NCI-H446 treated with DMSO at 0.1 percent for 48 hours (cell line): ENCODE measurements at regions not wholly inside any gene's neighbourhood (a gene's known extent, or its start where the extent isn't known, plus 50 kb on each side); places are given as distances from the start of the nearest gene placed in this dataset.

ENCODE experiments used
- DNase-seq: peaks from one replicate; lab custom pipeline; 2025; lab: John Stamatoyannopoulos, UW

DNA sequence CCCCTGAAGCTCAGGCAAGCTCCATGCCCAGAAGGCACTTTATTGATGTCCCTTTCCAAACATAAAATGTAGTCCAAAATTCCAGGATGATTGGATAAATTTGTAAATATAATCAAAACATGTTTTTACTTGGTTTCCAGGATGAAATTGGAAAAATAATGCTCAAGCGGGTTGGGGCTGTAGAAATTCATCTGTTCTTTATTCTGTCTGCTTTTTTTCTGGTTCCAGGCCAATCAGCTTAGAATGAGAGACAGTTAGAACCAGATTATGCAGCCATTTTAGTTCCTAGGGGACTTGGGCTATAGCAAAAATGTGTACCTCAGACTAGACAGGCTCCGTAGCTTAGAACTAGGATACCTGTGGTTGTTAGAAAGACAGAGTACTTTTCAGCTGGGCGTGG, 450.8 kb downstream of the MCTP2 start:
- DNase-seq, result no peak

DNA sequence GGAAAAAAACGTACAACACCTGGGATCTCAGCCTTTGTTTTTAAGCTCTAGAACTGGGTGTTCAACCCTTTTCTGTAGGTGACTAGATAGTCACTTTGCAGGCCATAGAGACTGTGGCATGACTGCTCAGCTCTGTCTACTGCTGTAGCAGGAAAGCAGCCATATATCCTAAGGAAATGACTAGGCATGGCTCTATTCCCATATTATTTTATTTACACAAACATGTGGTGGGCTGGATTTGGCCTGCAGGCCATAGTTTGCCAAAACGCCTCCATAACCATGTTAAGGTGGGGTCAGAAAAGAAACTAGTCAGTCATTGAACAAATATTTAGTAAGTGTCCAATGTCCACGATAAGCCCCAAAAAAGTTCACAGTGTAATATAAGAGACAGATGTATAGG, 452.5 kb downstream of the MCTP2 start:
- DNase-seq, result no peak

DNA sequence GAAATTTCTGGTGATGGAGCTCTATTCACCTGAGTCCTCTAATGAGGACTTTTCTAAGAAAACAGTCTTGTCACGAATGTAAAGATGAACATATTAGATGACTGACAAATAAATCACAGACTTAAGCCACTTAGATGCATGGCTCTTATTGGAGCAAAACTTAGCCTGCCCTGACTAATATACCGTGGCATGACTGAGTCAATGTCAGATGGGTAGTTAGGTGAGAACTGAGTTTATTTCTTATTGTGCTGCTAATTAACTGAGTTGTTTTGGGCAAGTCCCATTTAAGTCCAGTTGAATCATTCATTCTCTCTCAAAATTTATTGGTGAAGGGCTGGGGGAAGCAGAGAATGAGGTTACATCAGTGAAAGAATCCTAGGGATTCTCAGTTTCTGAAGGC, 459.8 kb downstream of the MCTP2 start:
- no peak for DNase-seq

DNA sequence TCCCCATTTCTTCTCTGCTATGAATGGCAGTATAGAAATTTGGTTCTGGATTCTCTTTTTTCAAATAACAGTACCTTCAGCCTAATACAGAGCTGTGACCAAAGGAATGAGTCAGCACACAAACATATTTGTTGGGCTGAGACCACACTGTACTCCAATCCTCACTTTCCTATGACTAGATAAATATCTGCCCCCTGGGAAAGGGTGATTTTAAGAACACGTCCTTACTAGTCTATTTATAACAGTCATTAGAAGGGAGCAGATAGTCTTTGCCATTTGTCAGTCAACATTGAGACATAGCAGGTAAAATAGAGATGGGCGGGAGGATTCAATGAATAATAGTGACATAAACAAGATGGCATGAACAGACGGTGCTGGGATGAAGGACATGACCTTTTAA, 461.3 kb downstream of the MCTP2 start:
- no peak for DNase-seq

DNA sequence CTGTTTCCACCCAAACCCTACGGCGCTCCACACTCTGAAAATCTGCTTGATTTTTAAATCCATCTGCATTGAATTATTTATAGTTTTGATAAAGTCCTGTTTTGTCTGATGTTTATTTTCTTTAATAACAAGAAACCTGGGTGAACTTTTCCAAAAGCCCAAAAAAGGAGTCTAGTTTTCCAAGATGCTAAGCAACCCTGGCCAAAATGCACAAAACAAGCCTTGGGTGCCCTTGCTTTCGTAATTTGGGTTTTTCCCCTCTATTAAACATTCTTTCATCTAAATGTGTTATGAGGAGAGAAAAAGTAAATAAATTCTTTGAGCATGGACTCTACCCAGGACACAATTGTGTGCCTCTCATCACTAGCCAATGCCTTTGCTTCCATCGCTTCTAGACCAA, 468.9 kb downstream of the MCTP2 start:
- no peak for DNase-seq

DNA sequence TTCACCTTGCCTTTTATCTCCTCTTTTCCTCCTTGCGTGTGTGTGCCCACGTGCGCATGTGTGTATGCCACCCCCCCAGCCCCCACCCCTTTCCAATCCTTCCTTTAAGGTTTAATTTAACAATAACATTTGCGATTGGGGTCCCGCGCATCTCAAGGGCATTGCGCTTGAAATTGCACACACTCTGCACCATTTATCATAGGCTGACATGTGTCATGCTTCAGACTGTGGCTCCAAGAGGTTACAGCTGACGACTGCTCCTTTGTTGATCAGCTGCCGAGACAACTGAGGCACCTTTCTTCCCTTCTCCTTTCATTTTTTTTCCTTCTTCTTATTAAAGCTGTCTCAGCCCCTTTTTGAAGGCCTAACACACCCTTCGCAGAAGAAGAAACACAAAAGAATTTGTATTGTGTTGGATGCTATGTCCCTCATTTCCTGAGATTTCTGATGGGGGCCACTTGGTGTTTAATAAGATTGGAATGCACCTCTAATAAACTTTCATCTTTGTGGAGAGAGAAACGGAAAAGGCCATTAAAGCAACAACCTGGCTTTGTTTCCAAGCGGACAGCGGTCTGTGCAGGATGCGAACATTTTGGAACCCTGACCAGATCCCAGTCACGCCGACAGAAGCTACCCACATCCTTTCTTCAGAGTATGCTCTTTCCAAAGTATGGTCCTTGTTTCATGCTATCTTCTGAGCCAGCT, 470.1 kb downstream of the MCTP2 start:
- DNase-seq, result no peak

DNA sequence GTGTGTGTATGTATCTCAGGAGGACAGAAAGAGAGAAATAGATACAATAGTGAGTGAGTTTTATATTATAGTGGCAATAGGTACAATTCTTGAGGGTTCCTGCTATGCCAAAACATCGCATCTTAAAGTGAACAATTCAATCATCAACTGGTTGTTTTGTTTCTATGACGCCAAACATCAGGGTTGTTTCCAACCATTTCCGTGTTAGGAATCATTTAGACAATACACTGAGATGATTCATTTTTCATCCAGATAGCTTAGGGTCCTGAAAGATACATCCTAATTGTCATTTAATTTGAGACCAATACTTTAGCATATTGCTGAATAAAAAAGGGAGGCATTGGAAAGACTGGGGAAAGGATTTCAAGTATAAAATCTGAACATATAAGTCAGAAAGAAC, 472.2 kb downstream of the MCTP2 start:
- DNase-seq, result no peak

DNA sequence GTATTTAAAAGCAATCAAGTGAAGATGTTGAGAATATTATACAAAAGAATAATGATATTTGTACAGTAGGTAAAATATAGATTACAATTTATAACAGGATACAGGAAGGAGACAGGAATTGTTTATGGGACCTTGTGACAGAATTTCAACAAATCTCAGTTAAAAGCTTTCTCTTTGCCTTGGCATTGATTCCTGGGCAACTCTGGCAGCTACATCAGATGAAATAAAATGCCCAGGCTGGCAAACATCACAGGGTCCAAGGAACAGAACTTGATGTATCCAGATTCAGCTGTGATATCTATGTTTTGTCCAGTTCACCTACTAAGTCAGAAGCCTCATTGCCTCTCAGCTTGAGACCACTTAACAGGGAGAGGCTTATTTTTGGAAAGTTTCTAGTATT, 473.1 kb downstream of the MCTP2 start:
- no peak for DNase-seq

DNA sequence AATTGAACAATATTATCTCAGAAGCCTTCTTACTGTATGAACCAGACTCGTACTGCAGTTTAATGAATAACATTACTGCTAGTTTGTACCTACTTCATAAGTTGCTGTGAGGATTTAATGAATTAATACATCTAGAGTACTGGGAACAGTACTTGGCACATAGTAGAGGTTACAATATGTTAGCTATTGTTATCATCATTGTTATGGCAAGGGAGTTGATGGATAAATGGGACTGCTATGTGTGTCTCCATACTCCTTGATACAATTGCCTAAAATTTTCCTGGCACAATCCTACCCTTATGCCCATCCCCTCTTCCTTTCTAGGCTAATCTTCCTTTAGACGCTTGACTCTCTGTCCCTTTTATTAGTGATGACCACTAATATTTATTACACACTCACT, 473.6 kb downstream of the MCTP2 start:
- DNase-seq, result no peak

DNA sequence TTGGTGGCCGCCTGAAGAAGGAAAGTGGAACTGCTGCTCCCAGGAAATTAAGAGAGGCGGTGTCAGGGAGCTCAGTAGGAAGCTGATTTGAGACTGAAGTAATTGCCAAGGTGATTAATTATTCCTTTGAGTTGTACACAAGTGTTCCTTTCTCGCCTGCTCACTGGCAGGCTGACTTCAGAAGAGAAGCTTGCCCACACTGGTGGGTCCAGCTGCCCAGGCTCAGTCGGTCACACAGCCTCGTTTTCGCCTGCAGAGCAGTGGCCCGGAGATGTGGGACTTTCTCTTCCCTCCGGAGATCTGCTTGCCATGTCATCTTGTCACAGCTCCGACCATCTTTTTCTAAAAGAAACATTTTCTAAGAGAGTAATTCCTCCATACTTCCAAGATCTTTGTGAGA, 478.0 kb downstream of the MCTP2 start:
- DNase-seq, result no peak

DNA sequence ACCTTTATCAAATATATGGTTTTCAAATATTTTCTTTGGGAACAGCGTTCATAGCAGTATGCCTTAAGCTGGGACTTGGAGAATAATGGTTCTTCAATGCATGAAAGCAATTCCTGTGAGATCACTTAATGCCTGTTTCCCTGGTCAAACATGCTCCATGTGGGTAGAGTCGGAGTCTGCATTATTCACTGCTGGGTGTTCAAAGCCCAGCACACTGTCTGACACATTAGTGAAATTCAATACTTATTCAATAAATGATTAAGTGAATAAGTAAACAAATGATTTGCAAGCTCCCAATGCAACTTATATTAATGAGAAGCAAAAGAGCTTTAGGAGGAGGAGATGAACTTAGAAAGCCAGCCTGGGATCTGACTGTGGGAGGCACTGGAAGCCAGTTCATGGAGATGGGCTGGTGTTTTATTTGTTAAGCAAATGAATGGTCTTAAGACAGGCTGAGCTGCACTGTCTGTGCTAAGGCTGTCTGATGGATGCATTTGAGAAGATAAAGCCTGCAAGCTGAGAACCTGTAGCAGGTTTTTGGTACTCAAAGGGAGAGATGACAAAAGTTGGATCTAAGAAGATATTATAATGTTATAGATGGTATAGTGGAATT, 490.8 kb downstream of the MCTP2 start:
- no peak for DNase-seq

DNA sequence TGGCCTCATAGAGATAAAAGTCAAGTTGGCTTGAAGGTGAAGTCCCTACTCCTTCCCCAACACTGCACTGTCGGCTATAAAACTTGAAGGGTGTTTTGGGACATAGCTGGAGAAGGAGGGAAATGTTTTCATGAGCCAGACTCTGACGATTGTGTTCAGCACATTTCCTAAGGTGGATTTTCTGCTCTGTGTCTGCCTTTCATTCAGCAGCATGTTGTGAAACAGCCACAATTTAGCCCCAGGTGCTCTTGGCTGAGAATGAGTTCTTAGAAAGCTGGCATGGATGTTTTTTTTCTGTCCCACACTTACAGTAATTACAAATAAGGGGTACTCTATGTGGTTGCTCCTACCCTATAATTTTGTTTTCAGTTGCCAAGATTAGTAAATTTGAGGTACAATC, 492.4 kb downstream of the MCTP2 start:
- no peak for DNase-seq

DNA sequence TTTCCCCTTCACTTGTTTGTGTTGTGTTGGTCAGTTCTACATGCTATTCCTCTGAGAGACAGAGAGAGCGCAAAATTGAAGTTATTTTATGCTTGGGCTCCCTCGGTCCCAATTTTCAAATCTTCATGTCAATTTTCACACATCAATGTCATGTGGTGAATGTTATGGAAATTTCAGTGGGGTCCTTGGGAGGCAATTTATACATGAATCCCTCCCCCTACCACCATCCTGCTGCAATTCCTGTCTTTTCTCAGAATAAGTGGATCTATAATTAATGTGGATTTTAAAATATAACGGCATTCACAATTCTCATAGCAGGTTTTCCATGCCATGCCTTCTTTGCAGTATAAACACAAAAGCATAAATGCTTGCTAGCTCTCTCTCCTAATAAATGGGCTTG, 499.9 kb downstream of the MCTP2 start:
- DNase-seq, result no peak

DNA sequence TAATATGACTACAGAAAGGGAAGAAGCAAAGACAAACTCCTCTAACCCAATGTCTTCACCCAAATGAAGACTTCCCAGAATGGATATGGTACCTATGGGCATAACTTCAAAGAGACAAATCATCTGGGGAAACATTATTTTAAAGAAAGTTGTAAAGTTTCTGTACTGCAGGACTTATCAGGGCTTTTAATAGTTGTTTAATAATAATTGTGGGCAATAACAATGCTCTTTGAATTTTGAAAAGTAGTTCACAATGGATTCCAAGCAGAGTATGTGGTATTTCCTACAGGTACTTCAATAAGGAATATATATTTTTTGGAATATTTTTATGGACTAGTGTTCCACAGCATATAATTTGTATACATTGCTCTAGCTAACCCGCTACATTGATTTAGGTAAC, 503.1 kb downstream of the MCTP2 start:
- no peak for DNase-seq

DNA sequence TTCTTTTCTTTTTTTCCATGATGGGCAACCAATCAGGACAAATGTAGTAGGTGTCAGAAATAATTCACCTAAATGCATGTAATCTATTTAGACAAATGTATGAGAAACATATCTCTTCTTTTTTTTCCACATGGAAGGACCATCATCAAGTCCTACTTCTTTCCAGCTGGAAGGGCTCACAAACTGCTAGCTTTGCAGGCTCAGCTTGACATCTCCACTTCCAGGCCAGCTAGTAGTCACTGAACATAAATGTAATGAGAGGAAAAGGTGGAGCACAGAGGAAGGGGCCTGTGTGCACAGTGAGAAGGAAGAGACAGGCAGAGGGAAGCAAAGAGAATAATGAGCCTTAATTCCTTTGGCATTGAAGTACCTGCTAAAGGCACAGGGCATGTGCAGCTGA, 504.9 kb downstream of the MCTP2 start:
- no peak for DNase-seq

DNA sequence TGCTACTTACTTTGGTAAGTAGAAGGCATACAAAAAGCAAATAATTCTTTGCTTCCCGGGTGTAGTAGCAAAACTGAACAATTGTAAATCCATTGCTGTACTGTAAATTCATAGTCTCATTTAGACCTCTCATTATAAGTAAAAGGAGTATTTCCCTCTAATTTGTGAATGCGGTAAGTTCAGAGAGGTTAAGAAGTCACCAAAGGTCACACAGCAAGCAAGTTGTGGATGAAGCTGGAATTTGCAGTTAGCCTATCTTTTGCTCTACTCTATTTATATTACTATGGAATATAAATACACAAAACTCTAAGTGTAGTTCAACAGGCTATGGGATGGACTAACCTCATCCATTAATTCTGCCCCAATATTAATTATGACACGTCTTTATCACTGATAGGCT, 508.3 kb downstream of the MCTP2 start:
- no peak for DNase-seq

DNA sequence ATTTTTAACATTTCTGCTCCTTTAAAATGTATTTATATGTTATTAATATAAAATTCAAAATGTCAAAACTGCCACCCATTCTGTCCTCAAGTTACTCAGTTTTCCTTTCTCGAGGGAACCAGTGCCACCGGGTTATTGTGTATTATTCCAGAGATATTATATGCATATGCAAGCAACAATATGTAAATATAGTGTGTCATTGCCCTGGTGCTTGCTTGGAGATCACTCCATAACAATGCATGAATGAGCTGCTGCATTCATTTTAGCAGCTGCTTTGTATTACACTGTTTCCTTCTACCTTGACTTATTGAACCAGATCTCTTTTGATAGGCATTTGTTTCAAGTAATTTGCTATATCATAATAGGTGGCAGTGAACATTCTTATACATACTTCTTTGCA, 509.1 kb downstream of the MCTP2 start:
- DNase-seq, result no peak

DNA sequence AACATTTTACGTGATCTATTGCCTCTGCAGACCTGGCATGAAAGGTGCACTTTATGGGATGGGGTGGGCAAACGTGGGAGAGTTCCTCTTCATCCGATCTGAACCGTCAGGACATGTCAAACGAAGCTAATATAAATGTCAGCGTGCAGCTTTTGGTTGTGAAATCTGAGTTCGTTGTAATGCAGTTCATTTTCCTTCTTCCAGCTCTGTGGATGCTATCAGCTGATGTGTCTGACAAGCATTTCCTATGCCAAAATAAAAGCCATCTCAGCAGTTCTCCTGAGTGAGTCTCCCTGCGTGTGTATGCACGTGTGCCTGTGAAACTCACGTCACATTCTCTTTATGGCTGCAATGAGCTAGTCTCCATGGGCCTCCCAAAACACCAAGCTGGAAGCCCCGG, 512.3 kb downstream of the MCTP2 start:
- DNase-seq, result no peak

DNA sequence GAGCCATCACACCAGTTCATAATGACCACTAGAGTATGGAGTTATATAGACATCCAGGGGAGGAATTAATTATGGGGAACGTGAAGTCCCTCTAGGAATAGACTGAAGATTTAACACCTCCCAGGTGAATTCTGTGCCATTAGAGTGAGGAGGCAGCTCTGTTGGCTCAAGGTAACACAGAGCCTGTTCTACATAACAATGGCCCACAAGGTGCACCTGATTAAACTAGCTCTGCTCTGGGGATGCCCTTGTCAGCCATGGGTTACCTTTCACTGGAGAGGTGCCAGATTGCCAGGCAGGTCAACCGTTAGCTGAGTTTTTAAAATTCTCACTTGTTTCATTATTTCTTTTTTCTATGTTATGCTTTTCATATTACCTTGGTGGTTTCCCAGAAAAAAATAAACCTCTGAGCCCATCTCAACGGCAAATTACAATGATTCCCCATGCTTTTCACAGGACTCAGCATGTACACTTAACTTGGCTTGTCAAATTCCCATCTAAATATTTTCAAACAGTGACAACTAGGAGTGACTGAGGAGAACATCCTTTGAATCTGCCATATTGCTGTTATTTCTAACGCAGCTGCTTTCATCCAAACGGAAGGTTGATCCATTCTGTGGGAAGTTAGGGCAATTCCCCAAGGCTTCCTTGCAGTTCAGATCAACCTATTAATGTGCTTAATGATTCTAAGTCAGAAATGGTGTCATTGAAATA, 512.9 kb downstream of the MCTP2 start:
- no peak for DNase-seq

DNA sequence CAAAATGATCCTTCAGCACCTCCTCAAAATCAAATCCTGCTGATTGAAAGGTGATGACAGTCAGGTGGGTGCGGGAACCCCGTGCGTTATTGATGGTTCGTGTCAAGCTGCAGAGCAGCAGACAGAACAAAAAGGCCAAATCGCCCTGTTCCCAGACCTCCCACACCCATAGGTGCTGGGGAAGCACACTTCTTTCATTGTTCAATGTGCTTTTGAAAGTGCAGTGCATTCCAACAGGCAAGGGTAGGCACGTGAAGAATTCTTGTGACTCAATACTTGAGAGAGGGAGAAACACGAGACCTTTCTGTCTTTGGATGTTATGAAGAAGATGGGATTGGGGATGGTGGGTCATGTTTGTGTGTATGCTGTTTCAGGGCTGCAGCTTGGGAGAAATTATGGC, 514.0 kb downstream of the MCTP2 start:
- no peak for DNase-seq

DNA sequence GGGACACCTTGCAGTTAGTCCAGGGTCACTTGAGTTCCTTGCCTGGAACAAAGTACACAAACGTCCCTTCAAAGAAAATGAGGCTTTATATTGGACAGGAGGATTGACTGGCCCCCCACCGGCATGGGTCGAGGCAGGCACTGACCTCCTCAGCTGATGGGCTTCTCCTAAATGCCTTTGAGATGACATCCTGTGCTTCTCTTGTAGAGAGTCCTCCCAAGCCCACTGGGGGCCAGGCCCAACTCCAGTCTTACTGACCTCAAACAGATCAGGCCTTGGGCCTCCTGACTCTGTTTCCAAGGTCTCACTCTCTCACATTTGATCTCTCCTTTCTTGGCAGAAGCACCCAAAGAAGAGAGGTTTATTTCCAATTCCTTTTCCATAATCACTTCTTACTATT, 516.1 kb downstream of the MCTP2 start:
- DNase-seq, result no peak

DNA sequence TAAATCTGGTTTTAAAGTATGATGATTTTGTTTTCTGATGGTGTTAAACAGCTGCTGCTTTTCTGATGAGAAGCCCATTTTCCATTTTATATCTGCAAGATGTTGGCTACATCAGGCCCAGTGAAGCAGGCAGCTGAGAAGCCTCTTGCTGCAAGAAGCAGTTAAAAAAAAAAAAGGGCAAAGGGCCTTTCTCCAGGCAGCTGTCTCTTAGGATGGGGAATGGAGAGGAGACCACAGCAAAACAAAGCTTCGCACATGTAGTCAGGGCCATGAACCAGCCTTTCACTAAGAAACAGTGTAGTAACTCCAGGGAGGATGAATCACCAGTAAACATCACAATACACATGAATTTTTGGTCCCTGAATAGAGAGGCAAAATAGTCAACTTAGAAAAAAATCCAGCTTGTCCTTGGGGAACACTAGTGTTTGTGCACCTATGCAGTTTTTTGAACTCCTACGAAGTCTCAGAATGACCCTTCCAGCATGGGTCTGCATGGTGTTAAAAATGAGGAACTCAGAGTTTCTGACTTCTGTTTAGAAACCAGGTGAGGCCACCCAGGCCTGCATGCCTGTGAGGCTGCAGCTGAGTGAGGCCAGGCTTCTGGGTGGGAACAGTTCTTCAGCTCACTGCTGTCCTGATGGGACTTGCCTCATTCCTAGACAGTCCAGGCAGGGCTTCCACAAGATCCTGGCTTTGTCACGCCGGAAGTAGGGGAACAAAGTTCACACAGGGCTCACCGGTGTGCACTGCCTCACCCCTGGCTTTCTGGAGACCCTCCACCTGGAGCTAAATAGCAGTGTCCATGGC, 518.7 kb downstream of the MCTP2 start:
- DNase-seq, result no peak

DNA sequence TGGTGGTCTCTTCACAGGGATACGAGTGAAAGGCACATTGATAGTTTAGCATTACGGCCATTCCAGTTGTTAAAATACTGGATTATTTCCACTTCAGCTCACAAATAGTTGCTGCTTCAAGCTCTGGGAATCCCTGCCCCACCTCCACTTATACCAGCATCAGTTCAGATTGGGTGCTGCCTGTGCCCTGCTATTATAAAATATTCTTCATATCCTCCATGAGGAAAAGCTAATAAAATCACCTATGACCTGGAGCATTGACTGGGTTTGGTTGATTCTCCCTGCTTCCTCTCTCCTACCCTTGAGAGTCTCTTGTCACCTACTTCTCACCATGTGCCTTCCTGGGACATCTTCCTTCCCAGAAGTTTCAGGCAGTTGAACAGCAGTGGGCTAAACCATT, 529.0 kb downstream of the MCTP2 start:
- DNase-seq, result no peak
